GM12892 (cell line): ENCODE measurements at regions not wholly inside any gene's neighbourhood (a gene's known extent, or its start where the extent isn't known, plus 50 kb on each side); places are given as distances from the start of the nearest gene placed in this dataset.

Experiments
- POLR2A ChIP-seq: IDR thresholded peaks from 2 replicates; pipeline ENCODE4 v1.6.1; 2011; ENCODE audit warnings: low read depth, low read length, control low read depth
- POLR2AphosphoS5 ChIP-seq: IDR thresholded peaks from 2 replicates; pipeline ENCODE4 v1.6.1; 2011; ENCODE audit warnings: low read depth, low read length, control low read depth
- TAF1 ChIP-seq: IDR thresholded peaks from 2 replicates; pipeline ENCODE4 v1.6.1; 2011; ENCODE audit warnings: low read depth, mild to moderate bottlenecking, control low read depth, low read length, borderline replicate concordance

- no peak for TF ChIP-seq POLR2AphosphoS5
- no peak for TF ChIP-seq POLR2A
- TF ChIP-seq TAF1, result no peak
Observed at GRCh38 chr13:78265098-78265497, 338.3 kb downstream of the POU4F1 start.
